Sigmoid colon (tissue), 6 donors: ENCODE measurements at regions not wholly inside any gene's neighbourhood (a gene's known extent, or its start where the extent isn't known, plus 50 kb on each side); places are given as distances from the start of the nearest gene placed in this dataset.

Experiments used
- DNase-seq: peaks from one replicate; pipeline ENCODE4 v3.0.0-alpha.2; 2019
- H3K27ac ChIP-seq, 4 donors: fragments of 200-600 bp; sonication (generic); one replicate each; pipeline ENCODE4 v1.5.1; 2016 to 2019; ENCODE audit warnings: mild to moderate bottlenecking in 1 of 4
- H3K27me3 ChIP-seq, 3 donors: fragments of 200-600 bp; sonication (generic); one replicate each; pipeline ENCODE4 v1.5.1; 2019; ENCODE audit warnings: mild to moderate bottlenecking in 1 of 3
- H3K36me3 ChIP-seq, 4 donors: fragments of 200-600 bp; sonication (generic); one replicate each; pipeline ENCODE4 v1.5.1; 2016 to 2019
- H3K4me1 ChIP-seq, 4 donors: fragments of 200-600 bp; sonication (generic); one replicate each; pipeline ENCODE4 v1.5.1; 2017 to 2019
- H3K4me3 ChIP-seq, 4 donors: fragments of 200-600 bp; sonication (generic); one replicate each; pipeline ENCODE4 v1.5.1; 2017 to 2019; ENCODE audit warnings: mild to moderate bottlenecking in 2 of 4, moderate library complexity in 1 of 4
- H3K9me3 ChIP-seq, 4 donors: fragments of 200-600 bp in 3 of 4; sonication (generic) in 3 of 4; one replicate each; pipeline versions ENCODE4 v1.5.1 to v1.6.1; 2013 to 2019
- CTCF ChIP-seq, 4 experiments: fragments of 450-650 bp in 3 of 4; fragments of 200-600 bp in 1 of 4; IDR thresholded peaks; one replicate each; pipeline ENCODE4 v1.5.1; 2016 to 2019; ENCODE audit warnings: antibody characterized with exemption in 4 of 4, mild to moderate bottlenecking in 3 of 4, moderate library complexity in 2 of 4
- EP300 ChIP-seq, 4 donors: sonication (generic); formaldehyde crosslinking; IDR thresholded peaks; one replicate each; pipeline ENCODE4 v1.6.1; 2017; ENCODE audit warnings: antibody characterized with exemption in 4 of 4
- POLR2A ChIP-seq, 2 donors: fragments of 450-650 bp; IDR thresholded peaks; one replicate each; pipeline ENCODE4 v1.6.1; 2016; ENCODE audit warnings: antibody characterized with exemption in 2 of 2, mild to moderate bottlenecking in 2 of 2, moderate library complexity in 2 of 2
- POLR2AphosphoS5 ChIP-seq, 4 donors: sonication (generic); formaldehyde crosslinking; IDR thresholded peaks; one replicate each; pipeline ENCODE4 v1.6.1; 2017; ENCODE audit warnings: antibody characterized with exemption in 4 of 4
- WGBS, 2 donors: extraction: QIAGEN DNeasy Blood & Tissue Kit; methylation state at CpG; one replicate each; pipeline ENCODE4 v1.1.7; 2013; 5-methylcytosine and 5-hydroxymethylcytosine counted together
- intact Hi-C: fragments of 100-400 bp; cut with DNase I; formaldehyde crosslinking; loops from one replicate; pipeline ENCODE4 v1.15.1; 2023
- donor health status: healthy with polysubstance abuse.
- donor health status: healthy.

- intact Hi-C loops: no loop called here
- no peaks in the 10 kb centered on the region for H3K9me3 ChIP-seq
- TF ChIP-seq EP300 (IDR thresholded peaks at IDR 0.05) (no peak), POLR2AphosphoS5 (IDR thresholded peaks at IDR 0.05) (no peak), POLR2A (IDR thresholded peaks at IDR 0.05) (no peak), CTCF (IDR thresholded peaks at IDR 0.05) (no peak)
- H3K27ac ChIP-seq: no peak overlapping the region
- H3K4me1 ChIP-seq: no peaks in the 10 kb centered on the region
- H3K36me3 ChIP-seq: no peaks in the 10 kb centered on the region
- H3K27me3 ChIP-seq: no peaks in the 10 kb centered on the region
- H3K4me3 ChIP-seq: no peak overlapping the region
- no peak for DNase-seq
- 73 to 85% methylated on average over 1 of the region's 1 CpG for WGBS, 2 donors
Observed at GRCh38 chr2:58709687-58710354, 468.7 kb upstream of the FANCL start.

- Histone ChIP-seq H3K27ac (no peak overlapping the region), H3K4me3 (no peak overlapping the region), H3K4me1 (no peaks in the 10 kb centered on the region), H3K9me3 (no peaks in the 10 kb centered on the region), H3K36me3 (no peaks in the 10 kb centered on the region), H3K27me3 (no peaks in the 10 kb centered on the region)
- TF ChIP-seq EP300 (IDR thresholded peaks at IDR 0.05) (no peak), POLR2AphosphoS5 (IDR thresholded peaks at IDR 0.05) (no peak), CTCF (IDR thresholded peaks at IDR 0.05) (no peak), POLR2A (IDR thresholded peaks at IDR 0.05) (no peak)
- WGBS, 2 donors: 83 to 85% methylated on average over 4 of the region's 4 CpGs
- DNase-seq: no peak
- intact Hi-C loops: no loop called here
Observed at GRCh38 chr2:58709274-58709673, 468.1 kb upstream of the FANCL start.

GRCh38 chr2:58708565-58708964 is 467.4 kb upstream of the FANCL start:
- Histone ChIP-seq H3K4me3 (no peak overlapping the region), H3K27ac (no peak overlapping the region), H3K36me3 (no peaks in the 10 kb centered on the region), H3K27me3 (no peaks in the 10 kb centered on the region), H3K9me3 (no peaks in the 10 kb centered on the region), H3K4me1 (no peaks in the 10 kb centered on the region)
- DNase-seq: no peak
- 53 to 61% methylated on average over 1 of the region's 1 CpG for WGBS, 2 donors
- intact Hi-C loops: no loop called here
- no peak for TF ChIP-seq POLR2A (IDR thresholded peaks at IDR 0.05)
- no peak for TF ChIP-seq POLR2AphosphoS5 (IDR thresholded peaks at IDR 0.05)
- TF ChIP-seq CTCF (IDR thresholded peaks at IDR 0.05): no peak
- TF ChIP-seq EP300 (IDR thresholded peaks at IDR 0.05): no peak

GRCh38 chr2:58702302-58702885 is 461.3 kb upstream of the FANCL start:
- Histone ChIP-seq H3K4me1 (no peaks in the 10 kb centered on the region), H3K27me3 (no peaks in the 10 kb centered on the region), H3K36me3 (no peaks in the 10 kb centered on the region), H3K27ac (no peak overlapping the region), H3K4me3 (no peak overlapping the region), H3K9me3 (no peaks in the 10 kb centered on the region)
- 41 to 45% methylated on average over 2 of the region's 2 CpGs for WGBS, 2 donors
- TF ChIP-seq POLR2AphosphoS5 (IDR thresholded peaks at IDR 0.05) (no peak), CTCF (IDR thresholded peaks at IDR 0.05) (no peak), POLR2A (IDR thresholded peaks at IDR 0.05) (no peak), EP300 (IDR thresholded peaks at IDR 0.05) (no peak)
- no peak for DNase-seq
- intact Hi-C loops: no loop called here
